IPS-NIHi11 (cell line): ENCODE measurements at regions not wholly inside any gene's neighbourhood (a gene's known extent, or its start where the extent isn't known, plus 50 kb on each side); places are given as distances from the start of the nearest gene placed in this dataset.
"Not testable (repeated sequence)": the region's sequence is repeated elsewhere in the genome, so short reads cannot be mapped to it uniquely, and the experiment has no call there.

Experiments used
- DNase-seq: peaks from one replicate; pipeline ENCODE4 v3.0.0; 2012; ENCODE audit warnings: mixed read lengths, low spot score

- no peak for DNase-seq
Measured at GRCh38 chr14:50018201-50018932, 98.0 kb downstream of the VCPKMT start.

GRCh38 chr14:50018933-50019210 lies 97.5 kb downstream of the VCPKMT start:
- no peak for DNase-seq

GRCh38 chr14:50020184-50020583 lies 96.2 kb downstream of the VCPKMT start:
- DNase-seq: no peak

- DNase-seq: no peak
Measured at GRCh38 chr14:50020799-50021198, 95.6 kb downstream of the VCPKMT start.

- DNase-seq: no peak
Measured at GRCh38 chr14:50021261-50022031, 94.9 kb downstream of the VCPKMT start.

- no peak for DNase-seq
Measured at GRCh38 chr14:50022661-50023060, 93.7 kb downstream of the VCPKMT start.

GRCh38 chr14:50023671-50024490 lies 92.5 kb downstream of the VCPKMT start:
- no peak for DNase-seq

- no peak for DNase-seq
Measured at GRCh38 chr14:50025073-50025472, 91.3 kb downstream of the VCPKMT start.

GRCh38 chr14:50025776-50026175 lies 90.6 kb downstream of the VCPKMT start:
- no peak for DNase-seq

- no peak for DNase-seq
Measured at GRCh38 chr14:50026396-50026795, 90.0 kb downstream of the VCPKMT start.

GRCh38 chr14:50027816-50028215 lies 88.6 kb downstream of the VCPKMT start:
- no peak for DNase-seq

- DNase-seq: no peak
Measured at GRCh38 chr14:50028458-50028857, 87.9 kb downstream of the VCPKMT start.

- DNase-seq: no peak
Measured at GRCh38 chr14:50030036-50030435, 86.3 kb downstream of the VCPKMT start.

GRCh38 chr14:50030911-50031310 lies 85.5 kb downstream of the VCPKMT start:
- not testable (repeated sequence) for DNase-seq

GRCh38 chr14:50031602-50032313 lies 84.6 kb downstream of the VCPKMT start:
- no peak for DNase-seq

- not testable (repeated sequence) for DNase-seq
Measured at GRCh38 chr14:50032462-50033167, 83.8 kb downstream of the VCPKMT start.

- no peak for DNase-seq
Measured at GRCh38 chr14:50035214-50035613, 81.2 kb downstream of the VCPKMT start.

GRCh38 chr14:50036211-50036610 lies 80.2 kb downstream of the VCPKMT start:
- no peak for DNase-seq

- no peak for DNase-seq
Measured at GRCh38 chr14:50036637-50037036, 79.7 kb downstream of the VCPKMT start.

GRCh38 chr14:50037240-50037639 lies 79.1 kb downstream of the VCPKMT start:
- DNase-seq: no peak

GRCh38 chr14:50037852-50038251 lies 78.5 kb downstream of the VCPKMT start:
- no peak for DNase-seq
